ENCODE measurements at regions not wholly inside any gene's neighbourhood (a gene's known extent, or its start where the extent isn't known, plus 50 kb on each side); places are given as distances from the start of the nearest gene placed in this dataset.

DNA sequence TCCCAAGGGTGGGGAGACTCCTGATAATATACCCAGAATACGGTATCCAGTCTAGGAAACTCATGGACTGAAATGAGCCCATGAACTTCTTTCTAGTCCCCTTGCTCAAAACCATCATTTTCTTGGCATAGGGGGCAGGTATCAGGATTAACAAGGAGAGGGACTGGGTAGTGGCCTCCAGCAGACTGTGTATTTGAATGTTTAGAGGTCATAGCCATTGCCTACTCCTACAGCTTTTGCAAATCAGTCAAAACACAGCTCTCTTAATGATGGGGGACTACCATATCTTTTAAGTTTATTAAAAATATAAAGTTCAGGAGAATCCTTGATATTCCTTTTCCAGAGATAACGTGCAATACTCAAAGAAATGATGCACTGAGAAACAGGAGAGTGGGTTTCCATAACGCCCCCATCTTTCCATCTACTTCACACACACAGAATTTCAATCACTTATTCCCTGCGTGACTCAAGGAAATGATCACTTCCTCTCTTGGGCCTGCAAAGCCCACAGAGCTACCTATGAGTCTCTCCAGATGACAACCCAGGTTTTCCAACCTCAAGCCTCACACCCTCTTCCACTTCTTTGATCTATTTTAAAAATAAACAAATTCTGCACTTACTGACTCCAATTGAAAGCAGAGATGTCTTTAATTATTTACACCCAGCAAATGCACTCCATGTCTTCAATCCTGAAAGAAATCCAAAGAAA, 584.0 kb upstream of the LMCD1 start:
- TF ChIP-seq POLR2A (IDR thresholded peaks at IDR 0.05) (no peak), POLR2AphosphoS5 (IDR thresholded peaks at IDR 0.05) (no peak)
- TF ChIP-seq, protein P1, sequence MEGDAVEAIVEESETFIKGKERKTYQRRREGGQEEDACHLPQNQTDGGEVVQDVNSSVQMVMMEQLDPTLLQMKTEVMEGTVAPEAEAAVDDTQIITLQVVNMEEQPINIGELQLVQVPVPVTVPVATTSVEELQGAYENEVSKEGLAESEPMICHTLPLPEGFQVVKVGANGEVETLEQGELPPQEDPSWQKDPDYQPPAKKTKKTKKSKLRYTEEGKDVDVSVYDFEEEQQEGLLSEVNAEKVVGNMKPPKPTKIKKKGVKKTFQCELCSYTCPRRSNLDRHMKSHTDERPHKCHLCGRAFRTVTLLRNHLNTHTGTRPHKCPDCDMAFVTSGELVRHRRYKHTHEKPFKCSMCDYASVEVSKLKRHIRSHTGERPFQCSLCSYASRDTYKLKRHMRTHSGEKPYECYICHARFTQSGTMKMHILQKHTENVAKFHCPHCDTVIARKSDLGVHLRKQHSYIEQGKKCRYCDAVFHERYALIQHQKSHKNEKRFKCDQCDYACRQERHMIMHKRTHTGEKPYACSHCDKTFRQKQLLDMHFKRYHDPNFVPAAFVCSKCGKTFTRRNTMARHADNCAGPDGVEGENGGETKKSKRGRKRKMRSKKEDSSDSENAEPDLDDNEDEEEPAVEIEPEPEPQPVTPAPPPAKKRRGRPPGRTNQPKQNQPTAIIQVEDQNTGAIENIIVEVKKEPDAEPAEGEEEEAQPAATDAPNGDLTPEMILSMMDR (IDR thresholded peaks at IDR 0.05), result no peak
